NT2/D1 (cell line): ENCODE measurements at regions not wholly inside any gene's neighbourhood (a gene's known extent, or its start where the extent isn't known, plus 50 kb on each side); places are given as distances from the start of the nearest gene placed in this dataset.

Source experiments
- DNase-seq: peaks from one replicate; pipeline ENCODE4 v3.0.0-alpha.2; 2011; ENCODE audit warnings: low read depth, low spot score
- H3K27me3 ChIP-seq: 2 replicates; pipeline ENCODE4 v1.6.0; 2011; ENCODE audit warnings: mild to moderate bottlenecking; ENCODE audit not compliant: insufficient read length, insufficient read depth
- H3K36me3 ChIP-seq: 2 replicates; pipeline ENCODE4 v1.6.1; 2011; ENCODE audit warnings: mild to moderate bottlenecking, low read length, mixed read lengths; ENCODE audit not compliant: insufficient read depth, insufficient read length
- H3K4me1 ChIP-seq: 2 replicates; pipeline ENCODE4 v1.5.1; 2011; ENCODE audit not compliant: insufficient read depth, insufficient read length
- H3K4me3 ChIP-seq: 2 replicates; pipeline ENCODE4 v1.5.1; 2011; ENCODE audit warnings: low read depth; ENCODE audit not compliant: insufficient read length
- H3K9ac ChIP-seq: 2 replicates; pipeline ENCODE4 v1.6.0; 2011; ENCODE audit warnings: low read depth; ENCODE audit not compliant: insufficient read length
- H3K9me3 ChIP-seq: 2 replicates; pipeline ENCODE4 v1.5.1; 2011; ENCODE audit warnings: mild to moderate bottlenecking, low read length; ENCODE audit not compliant: insufficient read depth
- SUZ12 ChIP-seq: IDR thresholded peaks from 2 replicates; pipeline ENCODE4 v1.6.1; 2011; ENCODE audit not compliant: insufficient read length, insufficient read depth; ENCODE audit errors: extremely low read depth
- YY1 ChIP-seq: IDR thresholded peaks from 2 replicates; pipeline ENCODE4 v1.6.1; 2011; ENCODE audit not compliant: insufficient read length, insufficient read depth
- ZNF274 ChIP-seq: IDR thresholded peaks from 2 replicates; pipeline ENCODE4 v1.6.1; 2011; ENCODE audit warnings: mild to moderate bottlenecking, low read depth, low read length

- TF ChIP-seq YY1 = no peak
- TF ChIP-seq SUZ12 = no peak
- no peak for TF ChIP-seq ZNF274
- H3K9ac ChIP-seq = no peak overlapping the region
- DNase-seq = no peak
- H3K9me3 ChIP-seq = 0 out of 2 replicates have a peak, but pooled peaks cover 7% of the 10 kb centered on the region
- H3K36me3 ChIP-seq = no peaks in the 10 kb centered on the region
- no peaks in the 10 kb centered on the region for H3K27me3 ChIP-seq
- peaks cover 2% of the 10 kb centered on the region for H3K4me1 ChIP-seq
- no peak overlapping the region for H3K4me3 ChIP-seq
These were observed 113.5 kb upstream of the ZNF678 start for GRCh38 chr1:227449741-227450441.

GRCh38 chr1:227449051-227449450 lies 114.3 kb upstream of the ZNF678 start:
- Histone ChIP-seq H3K36me3 (no peaks in the 10 kb centered on the region), H3K9ac (no peak overlapping the region), H3K27me3 (no peaks in the 10 kb centered on the region), H3K4me1 (peaks cover 2% of the 10 kb centered on the region), H3K4me3 (no peak overlapping the region), H3K9me3 (0 out of 2 replicates have a peak, but pooled peaks cover 7% of the 10 kb centered on the region)
- peak; percentile 72 for DNase-seq
- TF ChIP-seq ZNF274 (no peak), YY1 (no peak), SUZ12 (no peak)

GRCh38 chr1:227447531-227447990 lies 115.8 kb upstream of the ZNF678 start:
- Histone ChIP-seq H3K36me3 (no peaks in the 10 kb centered on the region), H3K9me3 (0 out of 2 replicates have a peak, but pooled peaks cover 7% of the 10 kb centered on the region), H3K4me1 (no peaks in the 10 kb centered on the region), H3K4me3 (no peak overlapping the region), H3K27me3 (no peaks in the 10 kb centered on the region), H3K9ac (no peak overlapping the region)
- no peak for TF ChIP-seq ZNF274
- TF ChIP-seq YY1 = no peak
- no peak for TF ChIP-seq SUZ12
- no peak for DNase-seq

- Histone ChIP-seq H3K27me3 (no peaks in the 10 kb centered on the region), H3K4me1 (no peaks in the 10 kb centered on the region), H3K9me3 (0 out of 2 replicates have a peak, but pooled peaks cover 7% of the 10 kb centered on the region), H3K36me3 (no peaks in the 10 kb centered on the region), H3K4me3 (no peak overlapping the region), H3K9ac (no peak overlapping the region)
- TF ChIP-seq SUZ12 (no peak), ZNF274 (no peak), YY1 (no peak)
- no peak for DNase-seq
These were observed 117.6 kb upstream of the ZNF678 start for GRCh38 chr1:227445746-227446145.

GRCh38 chr1:227445092-227445674 lies 118.2 kb upstream of the ZNF678 start:
- H3K9ac ChIP-seq = no peak overlapping the region

GRCh38 chr1:227440182-227440581 lies 121.9 kb upstream of the CDC42BPA start:
- no peak for TF ChIP-seq YY1
- no peak for TF ChIP-seq SUZ12
- TF ChIP-seq ZNF274 = no peak
- Histone ChIP-seq H3K36me3 (no peaks in the 10 kb centered on the region), H3K9me3 (no peaks in the 10 kb centered on the region), H3K4me3 (no peak overlapping the region), H3K27me3 (no peaks in the 10 kb centered on the region), H3K9ac (no peak overlapping the region), H3K4me1 (no peaks in the 10 kb centered on the region)
- DNase-seq = no peak

More at GRCh38 chr1:227445092-227445674, 118.2 kb upstream of the ZNF678 start:
- Histone ChIP-seq H3K27me3 (no peaks in the 10 kb centered on the region), H3K4me1 (no peaks in the 10 kb centered on the region), H3K36me3 (no peaks in the 10 kb centered on the region), H3K9me3 (0 out of 2 replicates have a peak, but pooled peaks cover 7% of the 10 kb centered on the region), H3K4me3 (no peak overlapping the region)
- TF ChIP-seq SUZ12 (no peak), YY1 (no peak), ZNF274 (no peak)
- no peak for DNase-seq

- H3K4me3 ChIP-seq = no peak overlapping the region
- TF ChIP-seq YY1 (no peak), SUZ12 (no peak), ZNF274 (no peak)
- no peaks in the 10 kb centered on the region for H3K36me3 ChIP-seq
- peak; percentile 23 for DNase-seq
- H3K4me1 ChIP-seq = no peaks in the 10 kb centered on the region
- no peaks in the 10 kb centered on the region for H3K9me3 ChIP-seq
- no peaks in the 10 kb centered on the region for H3K27me3 ChIP-seq
- no peak overlapping the region for H3K9ac ChIP-seq
These were observed 119.3 kb upstream of the CDC42BPA start for GRCh38 chr1:227437495-227438008.
